HG03045 (cell line): ENCODE measurements at regions not wholly inside any gene's neighbourhood (a gene's known extent, or its start where the extent isn't known, plus 50 kb on each side); places are given as distances from the start of the nearest gene placed in this dataset.
A peak's percentile ranks its signal among the peaks of the same experiment; 100 is the strongest.
"Not testable (repeated sequence)": the region's sequence is repeated elsewhere in the genome, so short reads cannot be mapped to it uniquely, and the experiment has no call there.

Source experiments
- ATAC-seq: cut with Tn5 transposase; IDR thresholded peaks from one replicate; pipeline ENCODE4 v1.9.1; 2021; ENCODE audit warnings: mild to moderate bottlenecking, moderate library complexity; ENCODE audit not compliant: unreplicated experiment

GRCh38 chr9:36521148-36521547 lies 51.5 kb upstream of the MELK start:
- no peak for ATAC-seq

- no peak for ATAC-seq
Measured at GRCh38 chr9:36517131-36517530, 55.6 kb upstream of the MELK start.

GRCh38 chr9:36504156-36504555 lies 68.5 kb upstream of the MELK start:
- ATAC-seq, result no peak

GRCh38 chr9:36503172-36504088 lies 69.3 kb upstream of the MELK start:
- no peak for ATAC-seq

GRCh38 chr9:36501727-36502126 lies 71.0 kb upstream of the MELK start:
- ATAC-seq, result no peak

- ATAC-seq, result not testable (repeated sequence)
Measured at GRCh38 chr9:36500931-36501330, 71.8 kb upstream of the MELK start.

GRCh38 chr9:36499174-36499890 lies 73.4 kb upstream of the MELK start:
- ATAC-seq, result no peak

- not testable (repeated sequence) for ATAC-seq
Measured at GRCh38 chr9:36493564-36493963, 79.1 kb upstream of the MELK start.

GRCh38 chr9:36492865-36493264 lies 79.8 kb upstream of the MELK start:
- ATAC-seq, result no peak

- ATAC-seq, result no peak
Measured at GRCh38 chr9:36489453-36489852, 83.2 kb upstream of the MELK start.

GRCh38 chr9:36488389-36488756 lies 84.3 kb upstream of the MELK start:
- no peak for ATAC-seq

- ATAC-seq, result peak; percentile 87
Measured at GRCh38 chr9:36487482-36488388, 85.0 kb upstream of the MELK start.

GRCh38 chr9:36486933-36487481 lies 85.7 kb upstream of the MELK start:
- ATAC-seq, result peak; percentile 43

GRCh38 chr9:36486329-36486932 lies 86.3 kb upstream of the MELK start:
- ATAC-seq, result peak; percentile 1

GRCh38 chr9:36485647-36486328 lies 85.7 kb upstream of the RNF38 start:
- no peak for ATAC-seq

- no peak for ATAC-seq
Measured at GRCh38 chr9:36484124-36484523, 84.1 kb upstream of the RNF38 start.

GRCh38 chr9:36479101-36479500 lies 79.0 kb upstream of the RNF38 start:
- no peak for ATAC-seq

GRCh38 chr9:36471359-36471758 lies 71.3 kb upstream of the RNF38 start:
- no peak for ATAC-seq

- no peak for ATAC-seq
Measured at GRCh38 chr9:36470643-36471290, 70.7 kb upstream of the RNF38 start.
